Stomach (tissue), 4 donors: ENCODE measurements at regions not wholly inside any gene's neighbourhood (a gene's known extent, or its start where the extent isn't known, plus 50 kb on each side); places are given as distances from the start of the nearest gene placed in this dataset.

Experiments used
- CTCF ChIP-seq, 7 experiments: fragments of 450-650 bp in 4 of 7; fragments of 200-600 bp in 3 of 7; sonication (generic) in 3 of 7; IDR thresholded peaks; one replicate each; pipeline ENCODE4 v1.5.1; 2016 to 2019; ENCODE audit warnings: antibody characterized with exemption in 7 of 7, control low read depth in 2 of 7, mild to moderate bottlenecking in 1 of 7
- EP300 ChIP-seq: sonication (generic); formaldehyde crosslinking; IDR thresholded peaks from one replicate; pipeline ENCODE4 v1.6.1; 2017; ENCODE audit warnings: antibody characterized with exemption
- POLR2AphosphoS5 ChIP-seq, 3 donors: sonication (generic); formaldehyde crosslinking; IDR thresholded peaks; one replicate each; pipeline ENCODE4 v1.6.1; 2016; ENCODE audit warnings: antibody characterized with exemption in 3 of 3

- TF ChIP-seq CTCF (IDR thresholded peaks at IDR 0.05): no peak
- no peak for TF ChIP-seq EP300
- TF ChIP-seq POLR2AphosphoS5 (IDR thresholded peaks at IDR 0.05): no peak
Observed at GRCh38 chr5:163383754-163384153, 53.6 kb upstream of the CCNG1 start.
